Calu3 (cell line): ENCODE measurements at regions not wholly inside any gene's neighbourhood (a gene's known extent, or its start where the extent isn't known, plus 50 kb on each side); places are given as distances from the start of the nearest gene placed in this dataset.

Experiments
- BruUV-seq: library from RNA; stranded (reverse); fragments of 400-500 nt; replicated peaks from 2 replicates; lab custom pipeline; 2021; lab: Mats Ljungman, UMichigan
- CTCF ChIA-PET: fragments of 300-600 bp; sonication (Branson Sonifier 250); formaldehyde crosslinking; loops from one replicate; lab custom pipeline; 2022; ENCODE audit warnings: antibody characterized with exemption; lab: Charles Lee
- DNase-seq: peaks from one replicate; pipeline ENCODE4 v3.0.0; 2022
- H3K27ac Mint-ChIP-seq: one replicate; pipeline ENCODE4 v1.8.0; 2022; ENCODE audit warnings: mixed read lengths; ENCODE audit not compliant: unreplicated experiment
- H3K27me3 Mint-ChIP-seq: one replicate; pipeline ENCODE4 v1.8.0; 2022; ENCODE audit warnings: mixed read lengths; ENCODE audit not compliant: unreplicated experiment
- H3K36me3 Mint-ChIP-seq: one replicate; pipeline ENCODE4 v1.8.0; 2022; ENCODE audit warnings: mild to moderate bottlenecking, moderate library complexity, mixed read lengths; ENCODE audit not compliant: insufficient read depth, unreplicated experiment
- H3K4me1 Mint-ChIP-seq: one replicate; pipeline ENCODE4 v1.8.0; 2022; ENCODE audit warnings: mild to moderate bottlenecking, low read depth, mixed read lengths; ENCODE audit not compliant: unreplicated experiment
- H3K4me3 Mint-ChIP-seq: one replicate; pipeline ENCODE4 v1.8.0; 2022; ENCODE audit warnings: mild to moderate bottlenecking, low read depth, moderate library complexity, mixed read lengths; ENCODE audit not compliant: unreplicated experiment
- H3K9me3 Mint-ChIP-seq: one replicate; pipeline ENCODE4 v1.8.0; 2022; ENCODE audit warnings: low read depth, mixed read lengths; ENCODE audit not compliant: unreplicated experiment
- CTCF ChIP-seq: fragments of 200-600 bp; IDR thresholded peaks from one replicate; pipeline ENCODE4 v1.8.0; 2022; ENCODE audit warnings: antibody characterized with exemption; ENCODE audit not compliant: unreplicated experiment
- intact Hi-C: fragments of 100-400 bp; cut with micrococcal nuclease; formaldehyde crosslinking; loops from one replicate; pipeline ENCODE4 v1.10.0; 2022; ENCODE audit not compliant: unreplicated experiment

DNA sequence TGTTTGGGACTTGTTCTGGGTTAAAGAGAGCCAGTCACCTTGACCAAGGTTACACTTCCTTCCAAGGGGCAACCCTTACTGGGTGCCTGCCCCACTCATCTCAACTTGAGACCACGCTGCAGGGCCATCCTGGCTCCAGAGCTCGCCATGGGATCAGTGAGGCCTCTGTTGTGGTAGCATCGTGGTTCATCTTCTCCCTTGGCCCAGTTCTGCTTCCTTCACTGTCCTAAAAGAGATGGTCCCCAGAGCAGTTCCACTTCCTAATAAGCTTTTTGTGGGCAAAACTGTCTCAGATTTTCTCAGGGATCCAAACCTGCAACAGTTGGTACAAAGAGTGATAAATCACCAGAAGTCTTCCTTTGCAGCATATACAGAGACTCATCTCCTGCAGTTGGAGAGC is 165.9 kb upstream of the TMEM260 start:
- H3K4me3 Mint-ChIP-seq: no peak overlapping the region
- peaks cover under 1% of the 10 kb centered on the region for H3K27me3 Mint-ChIP-seq
- intact Hi-C loops: no loop called here
- no peaks in the 10 kb centered on the region for H3K4me1 Mint-ChIP-seq
- BruUV-seq: no TSS peak
- no peak overlapping the region for H3K27ac Mint-ChIP-seq
- no peaks in the 10 kb centered on the region for H3K36me3 Mint-ChIP-seq
- no peaks in the 10 kb centered on the region for H3K9me3 Mint-ChIP-seq
- no peak for TF ChIP-seq CTCF
- no peak for DNase-seq
- CTCF ChIA-PET: no interaction called here

DNA sequence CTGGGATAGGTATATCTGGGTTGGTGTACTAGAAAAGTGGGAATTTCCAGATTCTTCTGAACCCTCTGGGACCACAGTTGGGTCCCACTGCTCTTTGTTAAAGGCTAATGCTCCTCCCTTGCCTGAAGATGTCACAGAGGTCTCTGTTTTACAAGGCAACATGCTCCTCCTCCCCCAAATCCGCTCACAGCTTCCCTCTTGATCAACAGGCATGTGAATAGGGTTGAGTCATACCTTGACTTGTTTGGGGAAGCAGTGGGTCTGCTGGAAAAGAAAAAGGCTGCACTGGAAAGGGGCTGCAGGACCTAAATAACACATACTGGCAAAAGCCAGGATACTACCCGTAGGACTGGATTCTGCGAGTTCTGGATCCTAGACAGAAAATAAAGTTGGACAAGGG is 165.4 kb upstream of the TMEM260 start:
- no peaks in the 10 kb centered on the region for H3K4me1 Mint-ChIP-seq
- no peaks in the 10 kb centered on the region for H3K9me3 Mint-ChIP-seq
- H3K4me3 Mint-ChIP-seq: no peak overlapping the region
- DNase-seq: no peak
- H3K27me3 Mint-ChIP-seq: peaks cover 5% of the 10 kb centered on the region
- CTCF ChIA-PET: no interaction called here
- BruUV-seq: no TSS peak
- TF ChIP-seq CTCF: no peak
- H3K27ac Mint-ChIP-seq: no peak overlapping the region
- H3K36me3 Mint-ChIP-seq: no peaks in the 10 kb centered on the region
- intact Hi-C loops: no loop called here

DNA sequence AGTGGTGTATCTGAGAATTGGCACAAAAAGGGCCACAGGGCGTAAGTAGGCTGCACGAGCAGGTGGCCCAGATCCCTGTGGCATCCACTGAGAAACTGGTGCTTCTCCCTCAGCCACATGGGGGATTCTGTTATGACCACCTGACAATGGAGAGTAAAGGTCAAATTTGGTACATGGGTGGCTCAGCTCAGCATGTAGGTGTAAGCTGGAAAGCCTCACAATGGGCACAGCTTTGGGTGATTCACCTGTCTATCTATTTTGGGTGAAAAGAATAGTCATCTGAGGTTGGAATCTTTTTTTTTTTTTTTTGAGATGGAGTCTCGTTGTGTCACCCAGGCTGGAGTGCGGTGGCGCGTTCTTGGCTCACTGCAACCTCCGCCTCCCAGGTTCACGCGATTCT is 163.4 kb upstream of the TMEM260 start:
- intact Hi-C loops: no loop called here
- BruUV-seq: no TSS peak
- H3K36me3 Mint-ChIP-seq: no peaks in the 10 kb centered on the region
- CTCF ChIA-PET: no interaction called here
- no peak for DNase-seq
- H3K27me3 Mint-ChIP-seq: peaks cover 19% of the 10 kb centered on the region
- H3K9me3 Mint-ChIP-seq: no peaks in the 10 kb centered on the region
- no peaks in the 10 kb centered on the region for H3K4me1 Mint-ChIP-seq
- TF ChIP-seq CTCF: no peak
- no peak overlapping the region for H3K4me3 Mint-ChIP-seq
- H3K27ac Mint-ChIP-seq: no peak overlapping the region

GRCh38 chr14:56417173-56417572 is 162.4 kb upstream of the TMEM260 start:
- BruUV-seq: no TSS peak
- no peak for TF ChIP-seq CTCF
- no peak for DNase-seq
- H3K27ac Mint-ChIP-seq: no peak overlapping the region
- intact Hi-C loops: no loop called here
- no peak overlapping the region for H3K4me3 Mint-ChIP-seq
- no peaks in the 10 kb centered on the region for H3K4me1 Mint-ChIP-seq
- H3K9me3 Mint-ChIP-seq: no peaks in the 10 kb centered on the region
- CTCF ChIA-PET: no interaction called here
- H3K27me3 Mint-ChIP-seq: peaks cover 19% of the 10 kb centered on the region
- H3K36me3 Mint-ChIP-seq: no peaks in the 10 kb centered on the region
